Loucy (cell line): ENCODE measurements at regions not wholly inside any gene's neighbourhood (a gene's known extent, or its start where the extent isn't known, plus 50 kb on each side); places are given as distances from the start of the nearest gene placed in this dataset.

Experiments used
- H2AFZ ChIP-seq: fragments of 200-600 bp; sonication (generic); 2 replicates; pipeline ENCODE4 v1.6.0; 2016; ENCODE audit warnings: antibody characterized with exemption, mild to moderate bottlenecking, low read length, moderate library complexity
- H3F3A ChIP-seq: fragments of 200-600 bp; 2 replicates; pipeline ENCODE4 v1.6.0; 2016; ENCODE audit warnings: antibody characterized with exemption, low read depth, mild to moderate bottlenecking
- H3K27me3 ChIP-seq: fragments of 200-600 bp; sonication (generic); 2 replicates; pipeline ENCODE4 v1.6.1; 2014; ENCODE audit warnings: low read length, mild to moderate bottlenecking; ENCODE audit not compliant: insufficient read depth, poor library complexity, severe bottlenecking
- H3K36me3 ChIP-seq: fragments of 200-600 bp; sonication (generic); 2 replicates; pipeline ENCODE4 v1.6.1; 2016; ENCODE audit warnings: low read length; ENCODE audit not compliant: insufficient read depth
- H3K4me1 ChIP-seq: fragments of 200-600 bp; sonication (generic); 2 replicates; pipeline ENCODE4 v1.5.1; 2014; ENCODE audit warnings: low read length, mild to moderate bottlenecking; ENCODE audit not compliant: insufficient read depth, poor library complexity, severe bottlenecking
- H3K4me2 ChIP-seq: fragments of 200-600 bp; sonication (generic); 2 replicates; pipeline ENCODE4 v1.6.0; 2014; ENCODE audit warnings: antibody characterized with exemption, low read length, low read depth, mild to moderate bottlenecking; ENCODE audit not compliant: poor library complexity, severe bottlenecking
- H3K4me3 ChIP-seq: fragments of 200-600 bp; sonication (generic); 2 replicates; pipeline ENCODE4 v1.5.1; 2014; ENCODE audit warnings: low read length, mild to moderate bottlenecking, mixed read lengths; ENCODE audit not compliant: poor library complexity, severe bottlenecking
- H3K79me2 ChIP-seq: fragments of 200-600 bp; sonication (generic); 2 replicates; pipeline ENCODE4 v1.6.1; 2014; ENCODE audit warnings: low read length; ENCODE audit not compliant: insufficient read depth
- H3K9ac ChIP-seq: fragments of 200-600 bp; sonication (generic); 2 replicates; pipeline ENCODE4 v1.6.0; 2014; ENCODE audit warnings: mild to moderate bottlenecking, low read depth, low read length, moderate library complexity; ENCODE audit not compliant: poor library complexity, severe bottlenecking
- H3K9me2 ChIP-seq: fragments of 200-600 bp; sonication (generic); replicated peaks from 2 replicates; pipeline ENCODE4 v1.6.1; 2016; ENCODE audit warnings: low read depth, low read length, mixed read lengths
- H3K9me3 ChIP-seq: fragments of 200-600 bp; sonication (generic); 2 replicates; pipeline ENCODE4 v1.6.1; 2014; ENCODE audit warnings: mild to moderate bottlenecking, antibody characterized with exemption, low read length, low read depth; ENCODE audit not compliant: insufficient read depth
- H4K20me1 ChIP-seq: fragments of 200-600 bp; sonication (generic); 2 replicates; pipeline ENCODE4 v1.6.0; 2014; ENCODE audit warnings: antibody characterized with exemption, low read length, mild to moderate bottlenecking; ENCODE audit not compliant: insufficient read depth, poor library complexity, severe bottlenecking
- EZH2phosphoT487 ChIP-seq: fragments of 200-600 bp; IDR thresholded peaks from 2 replicates; pipeline ENCODE4 v1.6.1; 2018; ENCODE audit warnings: antibody characterized with exemption, mild to moderate bottlenecking, moderate library complexity, borderline replicate concordance
- TF ChIP-seq, protein P1 (sequence below): fragments of 200-600 bp; sonication (generic); conservative IDR thresholded peaks from 2 replicates; pipeline ENCODE4 v1.5.1; 2014; ENCODE audit warnings: mild to moderate bottlenecking, antibody characterized with exemption, low read length

DNA sequence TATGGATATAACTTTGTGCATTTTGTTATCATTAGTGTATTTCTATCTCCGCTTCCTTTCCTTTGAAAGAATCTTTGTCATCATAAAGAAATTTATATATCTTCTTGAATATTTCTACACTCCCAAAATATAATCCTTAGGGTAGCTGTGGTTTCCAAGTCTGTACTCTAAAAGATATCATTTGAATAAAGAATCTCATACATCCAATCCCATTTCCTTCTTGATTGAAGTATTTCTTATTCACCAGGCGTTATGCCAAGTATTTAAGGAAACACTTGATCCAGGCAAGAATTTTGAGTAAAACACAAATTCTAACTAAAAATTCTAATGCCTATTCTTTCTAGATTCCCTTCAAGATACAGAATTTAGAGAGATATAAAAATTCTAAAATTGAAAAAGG is 821.8 kb downstream of the GALC start:
- H3K4me3 ChIP-seq: no peak overlapping the region
- no peak overlapping the region for H2AFZ ChIP-seq
- H3K4me2 ChIP-seq: no peak overlapping the region
- no peak overlapping the region for H3K9ac ChIP-seq
- no peaks in the 10 kb centered on the region for H3K9me2 ChIP-seq
- H4K20me1 ChIP-seq: no peaks in the 10 kb centered on the region
- TF ChIP-seq, protein P1, sequence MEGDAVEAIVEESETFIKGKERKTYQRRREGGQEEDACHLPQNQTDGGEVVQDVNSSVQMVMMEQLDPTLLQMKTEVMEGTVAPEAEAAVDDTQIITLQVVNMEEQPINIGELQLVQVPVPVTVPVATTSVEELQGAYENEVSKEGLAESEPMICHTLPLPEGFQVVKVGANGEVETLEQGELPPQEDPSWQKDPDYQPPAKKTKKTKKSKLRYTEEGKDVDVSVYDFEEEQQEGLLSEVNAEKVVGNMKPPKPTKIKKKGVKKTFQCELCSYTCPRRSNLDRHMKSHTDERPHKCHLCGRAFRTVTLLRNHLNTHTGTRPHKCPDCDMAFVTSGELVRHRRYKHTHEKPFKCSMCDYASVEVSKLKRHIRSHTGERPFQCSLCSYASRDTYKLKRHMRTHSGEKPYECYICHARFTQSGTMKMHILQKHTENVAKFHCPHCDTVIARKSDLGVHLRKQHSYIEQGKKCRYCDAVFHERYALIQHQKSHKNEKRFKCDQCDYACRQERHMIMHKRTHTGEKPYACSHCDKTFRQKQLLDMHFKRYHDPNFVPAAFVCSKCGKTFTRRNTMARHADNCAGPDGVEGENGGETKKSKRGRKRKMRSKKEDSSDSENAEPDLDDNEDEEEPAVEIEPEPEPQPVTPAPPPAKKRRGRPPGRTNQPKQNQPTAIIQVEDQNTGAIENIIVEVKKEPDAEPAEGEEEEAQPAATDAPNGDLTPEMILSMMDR: no peak
- no peaks in the 10 kb centered on the region for H3K27me3 ChIP-seq
- no peaks in the 10 kb centered on the region for H3K79me2 ChIP-seq
- no peaks in the 10 kb centered on the region for H3F3A ChIP-seq
- no peaks in the 10 kb centered on the region for H3K4me1 ChIP-seq
- H3K36me3 ChIP-seq: no peaks in the 10 kb centered on the region
- H3K9me3 ChIP-seq: no peaks in the 10 kb centered on the region

DNA sequence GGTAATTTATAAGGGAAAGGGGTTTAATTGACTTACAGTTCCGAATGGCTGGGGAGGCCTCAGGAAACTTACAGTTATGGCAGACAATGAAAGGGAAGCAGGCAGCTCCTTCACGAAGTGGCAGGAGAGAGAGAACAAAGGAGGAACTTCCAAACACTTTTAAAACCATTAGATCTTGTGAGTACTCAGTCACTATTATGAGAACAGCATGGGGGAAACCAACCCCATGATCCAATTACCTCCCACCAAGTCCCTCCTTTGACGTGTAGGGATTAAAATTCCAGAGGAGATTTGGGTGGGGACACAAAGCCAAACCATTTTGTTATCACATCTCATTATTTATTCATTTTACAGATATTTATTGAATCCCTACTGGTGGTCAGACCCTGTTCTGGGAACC is 822.8 kb downstream of the GALC start:
- Histone ChIP-seq H3K27me3 (no peaks in the 10 kb centered on the region), H3K9me2 (no peaks in the 10 kb centered on the region), H3K9me3 (no peaks in the 10 kb centered on the region), H3K9ac (no peak overlapping the region), H3K4me2 (no peak overlapping the region), H3K4me1 (no peaks in the 10 kb centered on the region), H2AFZ (no peak overlapping the region), H3K4me3 (no peak overlapping the region), H3K79me2 (no peaks in the 10 kb centered on the region), H4K20me1 (no peaks in the 10 kb centered on the region), H3K36me3 (no peaks in the 10 kb centered on the region), H3F3A (no peaks in the 10 kb centered on the region)
- TF ChIP-seq, protein P1: no peak
- no peak for TF ChIP-seq EZH2phosphoT487

DNA sequence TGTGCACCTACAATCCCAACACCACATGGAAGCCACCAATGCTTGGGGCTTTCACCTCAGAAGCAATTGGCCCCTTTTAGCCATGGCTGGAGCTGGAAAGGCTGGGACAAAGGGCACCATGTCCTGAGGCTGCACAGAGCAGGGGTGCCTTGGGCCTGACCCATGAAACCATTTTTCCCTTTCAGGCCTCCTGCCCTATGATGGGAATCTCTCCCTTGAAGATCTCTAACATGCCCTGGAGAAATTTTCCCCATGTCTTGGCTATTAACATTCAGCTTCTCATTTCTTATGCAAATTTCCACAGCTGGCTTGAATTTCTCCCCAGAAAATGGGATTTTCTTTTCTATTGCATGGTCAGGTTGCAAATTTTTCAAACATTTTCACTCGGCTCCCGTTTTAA is 823.6 kb downstream of the GALC start:
- no peak overlapping the region for H3K4me3 ChIP-seq
- H3K36me3 ChIP-seq: no peaks in the 10 kb centered on the region
- H2AFZ ChIP-seq: no peak overlapping the region
- H4K20me1 ChIP-seq: no peaks in the 10 kb centered on the region
- H3K79me2 ChIP-seq: no peaks in the 10 kb centered on the region
- TF ChIP-seq, protein P1: no peak
- TF ChIP-seq EZH2phosphoT487: no peak
- H3K9me3 ChIP-seq: no peaks in the 10 kb centered on the region
- H3F3A ChIP-seq: no peaks in the 10 kb centered on the region
- no peaks in the 10 kb centered on the region for H3K4me1 ChIP-seq
- no peak overlapping the region for H3K4me2 ChIP-seq
- H3K9me2 ChIP-seq: no peaks in the 10 kb centered on the region
- H3K27me3 ChIP-seq: no peaks in the 10 kb centered on the region
- no peak overlapping the region for H3K9ac ChIP-seq
